Fibroblast of skin of scalp (primary cell): ENCODE measurements at regions not wholly inside any gene's neighbourhood (a gene's known extent, or its start where the extent isn't known, plus 50 kb on each side); places are given as distances from the start of the nearest gene placed in this dataset.
A peak's percentile ranks its signal among the peaks of the same experiment; 100 is the strongest.

ENCODE experiments used
- DNase-seq: peaks from one replicate; pipeline ENCODE4 v3.0.0-alpha.2; 2013

- no peak for DNase-seq
These were observed 1396.8 kb downstream of the LRRC4C start for GRCh38 chr11:40062616-40063015.

- no peak for DNase-seq
These were observed 1398.2 kb downstream of the LRRC4C start for GRCh38 chr11:40061221-40061620.

GRCh38 chr11:40054631-40055030, 1404.8 kb downstream of the LRRC4C start:
- DNase-seq = no peak

- no peak for DNase-seq
These were observed 1414.1 kb downstream of the LRRC4C start for GRCh38 chr11:40045312-40045711.

GRCh38 chr11:40037005-40037404, 1422.4 kb downstream of the LRRC4C start:
- no peak for DNase-seq

- DNase-seq = no peak
These were observed 1427.1 kb downstream of the LRRC4C start for GRCh38 chr11:40032331-40032730.

GRCh38 chr11:40030867-40031266, 1428.6 kb downstream of the LRRC4C start:
- DNase-seq = no peak

GRCh38 chr11:40029391-40029790, 1430.1 kb downstream of the LRRC4C start:
- DNase-seq = no peak

GRCh38 chr11:40027720-40028119, 1431.7 kb downstream of the LRRC4C start:
- no peak for DNase-seq

GRCh38 chr11:40023724-40024123, 1435.7 kb downstream of the LRRC4C start:
- DNase-seq = no peak

- DNase-seq = no peak
These were observed 1449.4 kb downstream of the LRRC4C start for GRCh38 chr11:40010011-40010410.

GRCh38 chr11:39992551-39992950, 1466.9 kb downstream of the LRRC4C start:
- no peak for DNase-seq

- no peak for DNase-seq
These were observed 1469.0 kb downstream of the LRRC4C start for GRCh38 chr11:39990421-39990831.

GRCh38 chr11:39975091-39975490, 1484.4 kb downstream of the LRRC4C start:
- no peak for DNase-seq

- DNase-seq = no peak
These were observed 1487.0 kb downstream of the LRRC4C start for GRCh38 chr11:39972461-39972860.

- DNase-seq = no peak
These were observed 1487.5 kb downstream of the LRRC4C start for GRCh38 chr11:39971938-39972337.

- DNase-seq = no peak
These were observed 1491.4 kb downstream of the LRRC4C start for GRCh38 chr11:39968071-39968470.

GRCh38 chr11:39965701-39966100, 1493.8 kb downstream of the LRRC4C start:
- DNase-seq = no peak

GRCh38 chr11:39960206-39960605, 1499.2 kb downstream of the LRRC4C start:
- DNase-seq = no peak

GRCh38 chr11:39932966-39933365, 1526.5 kb downstream of the LRRC4C start:
- DNase-seq = no peak

- DNase-seq = no peak
These were observed 1542.2 kb downstream of the LRRC4C start for GRCh38 chr11:39917256-39917655.

- peak; percentile 0 for DNase-seq
These were observed 1549.4 kb downstream of the LRRC4C start for GRCh38 chr11:39910087-39910486.

- no peak for DNase-seq
These were observed 1598.5 kb downstream of the LRRC4C start for GRCh38 chr11:39860931-39861330.

- no peak for DNase-seq
These were observed 1642.2 kb downstream of the LRRC4C start for GRCh38 chr11:39817241-39817640.

GRCh38 chr11:39810358-39810757, 1649.1 kb downstream of the LRRC4C start:
- no peak for DNase-seq

- DNase-seq = no peak
These were observed 1649.6 kb downstream of the LRRC4C start for GRCh38 chr11:39809833-39810232.
